GM10266 (cell line): ENCODE measurements at regions not wholly inside any gene's neighbourhood (a gene's known extent, or its start where the extent isn't known, plus 50 kb on each side); places are given as distances from the start of the nearest gene placed in this dataset.

ENCODE experiments used
- DNase-seq: peaks from one replicate; pipeline ENCODE4 v3.0.0; 2012; ENCODE audit errors: extremely low spot score
- TF ChIP-seq, protein P1 (sequence below): IDR thresholded peaks from 2 replicates; pipeline ENCODE4 v1.5.1; 2012; ENCODE audit warnings: mild to moderate bottlenecking, low read depth; ENCODE audit not compliant: control insufficient read depth, insufficient read depth; ENCODE audit errors: missing control alignments

DNA sequence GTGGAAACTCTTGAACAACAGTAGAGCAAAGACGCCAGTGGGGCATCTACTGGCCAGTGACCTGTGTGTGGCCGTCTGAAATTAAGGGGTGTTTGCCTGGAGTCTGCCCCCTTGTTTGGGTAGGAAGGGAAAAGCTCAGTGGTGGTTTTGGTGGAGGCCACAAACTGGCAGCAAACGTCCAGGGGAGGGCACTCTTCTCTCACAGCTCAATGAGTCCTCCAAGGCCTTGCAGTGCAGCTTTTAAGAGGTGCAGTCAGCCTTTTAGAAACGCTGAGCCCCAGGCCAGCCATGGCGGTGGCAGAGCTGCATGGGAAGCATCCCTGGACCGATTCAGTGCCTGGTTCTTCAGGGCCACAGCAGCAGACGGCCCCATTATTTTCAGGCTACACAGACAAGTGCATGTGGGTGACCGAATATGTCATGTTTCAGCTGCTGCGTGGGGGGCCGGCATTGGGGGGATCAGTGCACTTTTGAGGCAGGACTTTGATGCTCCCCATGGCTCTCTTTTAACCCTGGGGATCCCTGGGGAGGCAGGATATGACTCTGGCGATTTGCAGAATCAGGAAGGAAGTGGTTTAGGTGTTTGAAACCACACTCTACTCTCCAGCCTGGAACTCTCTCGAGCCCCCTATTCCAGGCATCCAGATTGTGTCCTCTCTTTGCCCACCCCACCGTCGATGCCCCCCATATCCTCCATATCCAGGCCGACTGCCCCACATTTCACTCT, 414.0 kb downstream of the PRDM2 start:
- DNase-seq = peak; percentile 18
- TF ChIP-seq, protein P1, sequence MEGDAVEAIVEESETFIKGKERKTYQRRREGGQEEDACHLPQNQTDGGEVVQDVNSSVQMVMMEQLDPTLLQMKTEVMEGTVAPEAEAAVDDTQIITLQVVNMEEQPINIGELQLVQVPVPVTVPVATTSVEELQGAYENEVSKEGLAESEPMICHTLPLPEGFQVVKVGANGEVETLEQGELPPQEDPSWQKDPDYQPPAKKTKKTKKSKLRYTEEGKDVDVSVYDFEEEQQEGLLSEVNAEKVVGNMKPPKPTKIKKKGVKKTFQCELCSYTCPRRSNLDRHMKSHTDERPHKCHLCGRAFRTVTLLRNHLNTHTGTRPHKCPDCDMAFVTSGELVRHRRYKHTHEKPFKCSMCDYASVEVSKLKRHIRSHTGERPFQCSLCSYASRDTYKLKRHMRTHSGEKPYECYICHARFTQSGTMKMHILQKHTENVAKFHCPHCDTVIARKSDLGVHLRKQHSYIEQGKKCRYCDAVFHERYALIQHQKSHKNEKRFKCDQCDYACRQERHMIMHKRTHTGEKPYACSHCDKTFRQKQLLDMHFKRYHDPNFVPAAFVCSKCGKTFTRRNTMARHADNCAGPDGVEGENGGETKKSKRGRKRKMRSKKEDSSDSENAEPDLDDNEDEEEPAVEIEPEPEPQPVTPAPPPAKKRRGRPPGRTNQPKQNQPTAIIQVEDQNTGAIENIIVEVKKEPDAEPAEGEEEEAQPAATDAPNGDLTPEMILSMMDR = peak; percentile 36

DNA sequence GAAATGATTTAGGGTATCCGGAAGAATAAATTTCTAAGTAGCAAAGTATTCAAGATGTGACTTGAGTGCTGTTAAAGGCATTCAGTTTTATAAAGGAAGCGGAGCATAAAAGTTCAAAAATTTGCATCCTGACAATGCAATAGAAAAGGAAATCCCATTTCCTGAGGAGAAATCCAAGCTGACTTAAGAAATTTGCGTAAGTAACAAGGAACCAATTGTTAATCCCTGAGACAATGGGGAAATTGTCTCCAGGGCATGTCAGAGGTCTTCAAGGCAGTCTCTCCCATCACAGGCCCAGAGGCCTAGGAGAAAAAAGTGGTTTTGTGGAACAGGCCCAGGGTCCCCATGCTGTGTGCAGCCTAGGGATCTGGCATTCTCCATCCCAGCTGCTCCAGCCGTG, 416.0 kb downstream of the PRDM2 start:
- TF ChIP-seq, protein P1 = no peak

DNA sequence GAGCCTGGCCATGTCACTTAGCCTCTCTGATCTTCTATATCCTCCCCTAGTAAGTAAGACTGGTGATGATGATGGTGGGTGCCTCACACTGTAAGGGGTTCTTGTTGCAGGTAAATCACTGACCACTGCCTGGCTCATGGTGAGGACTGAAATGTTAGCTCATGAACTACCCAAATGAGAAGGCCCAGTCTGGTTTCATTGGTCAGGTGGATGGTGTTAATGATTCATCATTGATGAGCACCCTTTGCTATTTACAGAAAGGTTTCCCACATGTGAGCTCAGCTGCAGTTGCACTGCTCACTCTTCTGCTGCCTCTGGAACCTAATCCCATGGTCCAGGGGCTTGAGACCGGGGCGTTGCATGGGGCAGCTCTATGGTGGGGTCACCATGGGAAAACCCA, 417.7 kb downstream of the PRDM2 start:
- DNase-seq = no peak
- TF ChIP-seq, protein P1 = no peak

More for the DNA sequence above, 416.0 kb downstream of the PRDM2 start:
- DNase-seq = no peak

DNA sequence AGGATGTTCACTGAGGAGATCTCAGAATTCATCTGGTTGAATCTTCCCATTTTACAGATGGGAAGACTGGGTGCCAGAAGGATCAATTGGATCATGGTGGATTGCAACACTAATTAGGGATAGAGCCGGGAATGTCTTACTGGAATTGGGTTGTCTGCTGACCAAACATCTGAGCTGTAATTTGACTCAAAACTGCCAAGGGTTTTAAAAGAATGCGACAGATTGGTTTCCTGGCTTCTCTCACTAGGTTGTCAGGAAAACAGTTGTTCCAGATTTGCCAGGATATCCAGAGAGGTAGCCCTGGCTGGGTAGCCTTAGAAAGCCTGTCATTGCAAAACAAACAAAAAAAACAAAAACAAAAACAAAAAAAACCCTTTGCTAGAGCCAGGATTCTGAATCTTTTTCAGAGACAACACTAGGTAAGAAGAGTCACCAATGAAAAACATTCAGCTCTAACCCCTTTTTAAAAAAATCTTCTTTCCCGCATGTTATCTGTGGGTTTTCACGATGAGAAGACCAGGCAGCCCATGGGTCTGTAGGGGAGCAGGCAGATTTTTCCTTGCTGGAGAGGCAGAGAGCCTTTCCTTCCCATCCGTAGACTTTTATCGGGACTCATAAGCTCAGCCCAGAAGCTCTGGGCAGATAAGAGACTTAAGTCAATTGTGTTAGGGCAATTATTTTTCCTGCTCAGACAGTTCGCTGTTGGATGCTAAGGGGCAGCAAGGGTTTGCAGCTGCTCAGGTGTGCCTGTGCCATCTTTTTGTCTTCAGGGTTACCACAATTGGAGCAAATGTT, 418.9 kb downstream of the PRDM2 start:
- TF ChIP-seq, protein P1 = no peak
- no peak for DNase-seq

DNA sequence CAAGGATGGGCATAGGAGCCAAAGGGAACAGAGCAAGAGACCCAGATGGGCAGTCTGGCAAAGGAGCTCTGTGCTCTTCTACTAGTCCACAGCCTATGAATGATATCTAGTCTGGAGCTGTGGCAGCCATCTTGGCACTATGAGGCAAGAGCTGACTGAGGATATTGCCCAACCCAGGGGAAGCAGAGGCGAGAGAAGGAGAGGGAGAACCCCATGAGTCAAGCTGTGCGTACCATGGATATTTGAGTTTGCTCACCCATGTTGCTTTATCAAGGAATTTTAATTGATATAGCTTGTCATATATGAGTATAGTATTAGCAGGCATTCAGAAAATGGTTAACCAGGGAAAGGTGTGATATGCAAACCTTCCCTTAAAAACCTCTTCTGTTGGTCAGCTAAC, 420.9 kb downstream of the PRDM2 start:
- no peak for DNase-seq
- TF ChIP-seq, protein P1 = no peak

DNA sequence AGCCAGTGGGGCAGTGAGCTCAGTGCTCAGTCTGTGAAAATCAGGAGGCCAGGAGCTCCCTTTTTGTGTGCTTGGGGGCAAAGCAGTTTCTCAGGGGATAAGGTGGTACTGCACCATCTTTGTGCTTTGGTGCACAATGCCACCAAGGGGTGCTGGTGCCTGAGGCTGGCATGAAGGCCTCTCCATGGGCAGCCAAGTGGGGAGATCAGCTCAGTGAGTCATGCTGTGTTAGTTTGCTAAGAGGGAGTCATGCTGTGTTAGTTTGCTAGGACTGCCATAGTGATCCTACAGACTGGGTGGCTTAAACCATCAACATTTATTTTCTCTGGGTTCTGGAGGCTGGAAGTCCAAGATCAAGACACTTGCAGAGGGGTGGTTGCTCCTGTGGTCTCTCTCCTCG, 428.1 kb downstream of the PRDM2 start:
- TF ChIP-seq, protein P1 = no peak
- no peak for DNase-seq

DNA sequence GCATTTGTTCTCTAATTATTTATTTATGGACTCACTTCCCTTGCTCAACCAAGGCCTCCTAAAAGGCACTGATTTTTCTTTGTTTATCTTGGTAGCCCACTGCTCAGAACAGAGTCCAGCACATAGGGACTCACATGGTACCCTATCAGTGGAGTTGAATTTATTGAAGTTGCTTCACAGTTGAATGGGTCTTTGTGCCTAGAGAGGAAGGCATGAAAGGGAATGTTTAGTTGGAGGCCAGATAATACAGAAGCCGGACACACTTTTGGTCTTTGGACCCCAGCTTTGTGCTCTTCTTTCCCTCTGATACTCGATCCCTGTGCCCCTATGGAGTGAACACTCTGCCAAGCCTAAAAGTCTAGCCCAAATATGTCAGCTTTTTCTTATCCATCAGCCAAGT, 429.0 kb downstream of the PRDM2 start:
- no peak for DNase-seq
- TF ChIP-seq, protein P1 = no peak
